ENCODE measurements at regions not wholly inside any gene's neighbourhood (a gene's known extent, or its start where the extent isn't known, plus 50 kb on each side); places are given as distances from the start of the nearest gene placed in this dataset.

DNA sequence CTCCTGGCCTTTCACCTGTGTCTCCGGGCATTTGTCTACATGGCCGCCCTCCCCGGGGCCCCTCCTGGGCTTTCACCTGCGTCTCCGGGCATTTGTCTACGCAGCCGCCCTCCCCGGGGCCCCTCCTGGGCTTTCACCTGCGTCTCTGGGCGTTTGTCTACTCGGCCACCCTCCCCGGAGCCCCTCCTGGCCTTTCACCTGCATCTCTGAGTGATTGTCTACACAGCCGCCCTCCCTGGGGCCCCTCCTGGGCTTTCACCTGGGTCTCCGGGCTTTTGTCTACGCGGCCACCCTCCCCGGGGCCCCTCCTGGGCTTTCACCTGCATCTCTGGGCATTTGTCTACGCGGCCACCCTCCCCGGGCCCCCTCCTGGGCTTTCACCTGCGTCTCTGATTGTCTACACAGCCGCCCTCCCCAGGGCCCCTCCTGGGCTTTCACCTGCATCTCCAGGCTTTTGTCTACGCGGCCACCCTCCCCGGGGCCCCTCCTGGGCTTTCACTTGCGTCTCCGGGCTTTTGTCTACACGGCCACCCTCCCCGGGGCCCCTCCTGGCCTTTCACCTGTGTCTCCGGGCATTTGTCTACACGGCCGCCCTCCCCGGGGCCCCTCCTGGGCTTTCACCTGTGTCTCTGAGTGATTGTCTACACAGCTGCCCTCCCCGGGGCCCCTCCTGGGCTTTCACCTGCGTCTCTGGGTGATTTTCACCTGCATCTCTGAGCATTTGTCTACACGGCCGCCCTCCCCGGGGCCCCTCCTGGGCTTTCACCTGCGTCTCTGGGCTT is 68.0 kb upstream of the GALNT9 start:
- TF ChIP-seq MZF1 (tag by site-specific recombination; IDR thresholded peaks at IDR 0.05; ENCODE audit: borderline replicate concordance), result no peak
- TF ChIP-seq CTCF (tag by site-specific recombination; IDR thresholded peaks at IDR 0.05), result no peak

Measured in HEK293 (cell line).